Superior temporal gyrus (tissue), 1 donor: ENCODE measurements at regions not wholly inside any gene's neighbourhood (a gene's known extent, or its start where the extent isn't known, plus 50 kb on each side); places are given as distances from the start of the nearest gene placed in this dataset.
"Not testable (repeated sequence)": the region's sequence is repeated elsewhere in the genome, so short reads cannot be mapped to it uniquely, and the experiment has no call there.

Experiments
- DNase-seq: peaks from one replicate; pipeline ENCODE4 v3.0.0-alpha.2; 2016; ENCODE audit errors: extremely low spot score

DNA sequence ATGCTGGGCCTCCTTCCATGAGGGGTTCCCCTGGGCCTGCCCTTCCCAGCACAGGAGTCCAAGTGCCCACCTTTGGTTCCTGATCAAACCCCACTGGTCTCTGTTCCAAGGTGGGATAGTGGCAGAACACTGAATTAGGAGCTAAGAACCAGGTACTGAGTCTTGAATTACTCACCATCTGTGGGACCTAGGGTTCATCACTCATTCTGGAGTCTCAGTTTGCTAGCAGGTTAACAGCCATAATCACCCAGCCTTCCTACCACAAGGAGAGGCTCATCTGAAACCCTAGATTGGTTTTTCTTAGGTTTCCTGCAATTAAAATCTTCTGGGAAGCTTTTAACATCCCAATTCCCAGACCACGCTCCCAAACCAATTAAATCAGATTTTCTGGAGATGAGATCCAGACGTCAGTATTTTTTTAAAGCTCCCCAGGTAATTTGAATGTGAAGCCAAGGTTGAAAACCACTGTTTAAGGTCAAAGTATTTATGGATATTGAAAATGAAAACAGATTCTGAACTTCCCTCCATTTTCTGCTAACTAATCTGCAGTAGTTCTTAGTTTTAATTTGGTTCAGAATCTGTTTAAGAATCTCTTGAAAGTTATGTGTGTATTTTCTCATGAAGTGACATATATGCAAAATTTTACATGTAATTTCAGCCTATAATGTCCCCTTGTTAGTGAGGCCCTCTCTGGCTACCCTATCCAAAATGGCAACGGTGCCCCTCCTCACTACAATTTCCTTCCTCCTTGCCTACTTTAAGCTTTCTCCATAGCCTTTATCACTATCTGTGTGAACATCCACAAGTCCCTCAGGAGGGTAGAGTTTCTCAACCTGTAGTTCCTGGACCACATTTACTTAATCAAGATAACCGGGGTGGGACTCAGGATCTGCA is 166.5 kb upstream of the CXCR4 start:
- no peak for DNase-seq

DNA sequence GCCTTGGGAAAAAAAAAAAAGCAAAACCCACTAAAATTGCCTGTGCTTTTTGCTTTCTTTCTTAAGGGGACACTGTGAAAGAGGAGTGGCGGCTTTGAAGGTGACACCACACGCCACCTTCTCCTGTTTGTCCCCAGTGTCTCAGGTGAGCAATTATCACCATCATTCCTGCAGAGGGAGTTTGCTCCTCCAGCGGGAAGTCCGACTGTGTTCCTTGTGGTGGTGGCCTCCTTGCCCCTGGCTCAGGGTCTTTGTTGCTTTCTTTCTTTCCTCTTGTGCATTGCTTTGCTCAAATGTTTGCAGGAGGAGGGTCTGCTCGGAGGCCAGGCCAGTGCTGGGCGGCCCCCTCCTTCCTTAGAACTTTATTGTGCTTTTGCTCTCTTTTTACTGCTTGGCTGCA is 164.3 kb upstream of the CXCR4 start:
- DNase-seq, result no peak

DNA sequence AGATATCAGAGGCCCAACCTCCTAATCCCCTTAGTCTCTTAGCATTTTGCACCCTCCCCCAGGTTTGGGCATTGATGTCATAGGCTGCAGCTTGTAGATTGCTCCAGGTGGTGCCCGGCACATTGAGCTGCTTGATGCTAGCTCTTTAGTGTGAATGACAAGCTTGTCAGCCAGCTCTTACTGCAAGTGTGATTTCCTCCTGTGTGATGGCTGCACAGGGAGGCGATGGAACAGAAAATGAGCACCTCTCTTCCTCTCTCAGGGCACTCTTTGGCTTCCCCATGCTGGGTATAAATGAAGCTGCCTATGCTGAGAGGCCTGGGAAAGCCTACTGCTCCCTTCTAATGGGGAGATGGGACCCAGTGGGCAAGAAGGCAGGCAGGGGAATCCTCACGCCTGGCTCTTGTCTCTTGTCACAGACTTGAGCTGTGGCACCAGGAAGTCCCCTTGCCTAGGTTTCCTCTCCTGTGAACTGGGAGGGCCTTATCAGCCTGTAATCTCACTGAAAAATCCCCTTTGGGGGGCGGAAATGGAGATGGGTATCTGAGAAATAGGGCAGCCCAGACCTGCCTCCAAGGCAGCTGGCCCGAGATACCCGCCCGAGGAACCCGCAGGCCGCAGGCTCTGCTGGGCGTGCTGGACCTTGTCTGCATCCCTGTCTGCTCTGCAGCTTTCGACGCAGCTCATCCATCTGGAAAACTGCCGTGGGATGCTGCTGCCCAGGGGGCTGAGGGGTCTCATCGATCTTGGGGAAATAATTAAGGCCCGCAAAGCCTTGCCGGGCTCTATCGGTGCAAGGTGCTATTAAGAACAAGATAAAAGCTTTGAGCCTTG is 163.5 kb upstream of the CXCR4 start:
- no peak for DNase-seq

DNA sequence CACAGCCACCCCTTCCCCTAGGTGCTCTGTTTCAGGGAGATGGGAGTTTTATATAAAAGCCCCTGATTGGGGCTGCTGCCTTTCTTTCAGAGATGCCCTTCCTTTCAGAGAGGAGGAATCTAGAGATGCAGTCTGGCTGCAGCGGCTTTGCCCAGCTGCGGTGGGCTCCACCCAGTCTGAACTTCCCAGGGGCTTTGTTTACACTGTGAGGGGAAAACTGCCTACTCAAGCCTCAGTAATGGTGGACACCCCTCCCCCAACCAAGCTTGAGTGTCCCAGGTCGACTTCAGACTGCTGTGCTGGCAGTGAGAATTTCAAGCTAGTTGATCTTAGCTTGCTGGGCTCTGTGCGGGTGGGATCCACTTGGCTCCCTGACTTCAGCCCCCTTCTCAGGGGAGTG is 148.4 kb upstream of the CXCR4 start:
- DNase-seq, result not testable (repeated sequence)

DNA sequence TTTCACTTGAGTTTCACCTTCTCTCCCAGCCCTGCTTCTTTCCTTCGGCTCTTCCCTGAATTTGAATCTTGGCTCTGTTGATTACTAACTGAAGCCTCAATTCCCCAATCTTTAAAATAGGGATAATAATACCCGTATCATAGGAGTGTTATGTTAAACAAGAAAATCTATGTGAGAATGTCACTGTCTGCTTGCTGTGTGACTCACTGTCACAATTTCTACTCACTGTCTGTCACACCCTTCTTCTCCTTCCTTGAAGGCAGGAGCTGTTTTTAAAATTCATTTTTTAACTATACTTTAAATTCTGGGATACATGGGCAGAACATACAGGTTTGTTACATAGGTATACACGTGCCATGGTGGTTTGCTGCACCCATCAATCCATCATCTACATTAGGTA is 141.6 kb upstream of the CXCR4 start:
- no peak for DNase-seq

DNA sequence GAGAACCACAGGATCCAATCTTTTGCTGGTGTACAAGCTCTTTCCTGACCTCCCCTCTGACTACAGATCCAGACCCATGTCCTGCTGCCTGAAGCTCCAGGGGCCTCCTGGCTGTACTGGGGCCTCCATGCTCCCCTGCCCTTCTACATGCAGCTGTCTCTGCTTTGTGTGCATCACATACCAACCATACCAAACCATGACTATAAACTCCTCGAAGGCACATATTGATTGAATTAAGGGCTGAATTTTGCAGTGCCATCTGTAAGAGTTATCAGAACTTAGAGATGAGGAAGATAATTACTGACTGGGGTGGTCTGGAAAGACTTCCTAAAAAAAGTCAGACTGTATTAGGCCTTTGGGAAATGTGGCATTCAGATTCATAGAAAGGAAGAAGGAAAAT is 139.9 kb upstream of the CXCR4 start:
- DNase-seq, result no peak

DNA sequence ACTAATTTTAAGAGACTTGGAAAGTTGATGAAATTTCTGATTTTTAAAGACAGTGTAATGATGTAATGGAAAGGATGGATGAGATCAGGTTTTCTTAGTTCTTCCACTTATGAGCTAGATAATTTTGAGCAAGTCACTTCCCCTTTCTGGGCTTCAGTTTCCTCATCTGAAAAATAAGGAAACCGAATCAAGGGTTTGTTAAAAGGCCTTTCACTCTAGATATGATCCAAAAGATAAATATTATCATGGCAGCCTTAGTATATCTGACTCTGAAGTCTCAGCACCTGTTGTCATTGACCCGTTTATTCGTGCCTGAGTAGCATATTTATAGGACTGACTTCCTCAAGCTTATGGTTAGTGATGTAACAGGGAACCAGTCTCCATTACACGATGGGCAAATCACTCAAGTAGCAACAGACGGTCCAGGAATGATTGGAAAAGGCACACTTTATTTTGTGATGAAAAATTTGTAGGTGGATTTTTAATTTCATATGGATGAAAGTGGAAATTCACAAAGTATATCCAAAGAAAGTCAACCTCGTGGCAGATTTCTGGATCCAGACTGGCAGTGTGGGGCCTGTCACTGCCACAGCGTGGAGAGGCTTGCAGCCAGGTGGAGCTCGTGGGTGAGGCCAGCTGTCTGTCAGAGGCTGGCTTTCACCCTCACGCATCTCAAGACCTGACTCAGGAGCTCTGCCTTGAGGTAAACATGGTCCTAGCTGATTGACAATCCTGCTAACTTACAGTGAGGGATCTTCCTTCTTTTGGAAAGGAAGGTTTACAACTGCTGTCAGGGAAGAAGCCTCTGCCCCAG is 137.9 kb upstream of the CXCR4 start:
- no peak for DNase-seq

DNA sequence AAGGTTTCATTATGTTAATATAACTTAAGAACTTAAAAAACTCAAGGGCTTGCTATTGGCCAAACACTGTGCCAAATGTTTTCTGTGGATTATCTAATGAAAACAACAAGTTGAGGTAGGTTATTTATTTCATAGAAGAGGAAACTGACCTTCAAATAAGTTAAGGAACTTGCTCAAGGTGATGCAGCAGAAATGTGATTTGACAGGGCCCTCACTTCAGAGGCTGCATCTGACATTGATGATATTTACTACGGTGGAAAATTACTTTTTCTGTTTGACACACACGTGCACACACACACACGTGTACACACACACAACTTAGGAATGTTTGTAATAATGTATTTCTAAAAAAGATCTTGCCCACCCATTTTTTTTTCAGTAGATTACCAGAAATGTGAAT is 137.2 kb upstream of the CXCR4 start:
- DNase-seq, result no peak

DNA sequence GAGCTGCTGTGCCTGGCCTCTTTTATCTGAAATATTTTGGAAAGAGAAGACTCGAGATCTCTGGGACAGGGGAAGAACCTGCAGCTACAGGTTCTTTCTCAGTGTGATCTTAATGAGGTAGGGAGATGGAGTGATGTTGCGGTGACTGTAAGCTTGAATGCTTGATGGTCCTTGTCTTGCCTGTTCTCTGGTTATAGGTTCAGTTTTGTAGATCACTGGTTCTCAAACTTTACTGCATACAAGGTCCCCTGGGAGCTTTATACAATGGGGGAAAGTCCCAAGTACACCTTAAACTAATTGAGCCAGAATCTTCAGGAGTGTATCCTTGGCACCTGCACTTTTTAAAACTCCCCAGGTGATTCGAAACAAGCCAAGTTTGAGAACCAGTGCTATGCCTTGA is 136.7 kb upstream of the CXCR4 start:
- no peak for DNase-seq

DNA sequence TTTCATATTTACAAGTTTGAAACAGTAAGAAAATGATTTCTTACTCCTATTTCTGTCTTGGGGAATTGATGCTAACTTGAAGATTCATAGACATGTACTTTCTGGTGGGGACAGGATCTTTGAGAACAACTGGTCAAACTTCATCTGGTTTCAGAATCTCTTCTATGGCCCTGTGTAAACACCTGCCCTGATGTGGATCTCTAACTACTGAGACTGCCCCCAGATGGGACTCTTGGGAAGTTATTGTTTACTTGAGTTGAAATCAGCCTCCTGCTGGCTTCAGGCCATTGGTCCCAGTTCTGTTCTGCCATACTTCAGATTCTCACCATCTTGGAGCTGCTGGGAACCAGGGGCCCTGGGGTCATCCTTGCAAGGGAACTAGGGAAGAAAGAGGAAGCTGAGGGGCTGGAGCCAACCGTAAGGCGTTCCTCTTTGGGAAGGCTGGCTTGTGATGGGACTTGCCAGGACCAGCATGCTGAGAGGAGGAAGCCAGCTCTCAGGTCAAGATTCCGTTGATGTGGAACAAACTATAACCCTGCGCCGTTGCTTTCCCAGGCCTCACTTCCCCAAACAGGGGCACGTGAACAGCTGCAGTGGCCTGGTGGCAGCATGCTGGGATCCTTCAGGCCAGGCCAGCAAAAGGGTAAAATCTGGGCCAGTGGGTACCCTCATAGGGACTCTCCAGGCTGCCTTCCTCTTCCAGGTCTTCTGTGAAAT is 135.5 kb upstream of the CXCR4 start:
- DNase-seq, result no peak

DNA sequence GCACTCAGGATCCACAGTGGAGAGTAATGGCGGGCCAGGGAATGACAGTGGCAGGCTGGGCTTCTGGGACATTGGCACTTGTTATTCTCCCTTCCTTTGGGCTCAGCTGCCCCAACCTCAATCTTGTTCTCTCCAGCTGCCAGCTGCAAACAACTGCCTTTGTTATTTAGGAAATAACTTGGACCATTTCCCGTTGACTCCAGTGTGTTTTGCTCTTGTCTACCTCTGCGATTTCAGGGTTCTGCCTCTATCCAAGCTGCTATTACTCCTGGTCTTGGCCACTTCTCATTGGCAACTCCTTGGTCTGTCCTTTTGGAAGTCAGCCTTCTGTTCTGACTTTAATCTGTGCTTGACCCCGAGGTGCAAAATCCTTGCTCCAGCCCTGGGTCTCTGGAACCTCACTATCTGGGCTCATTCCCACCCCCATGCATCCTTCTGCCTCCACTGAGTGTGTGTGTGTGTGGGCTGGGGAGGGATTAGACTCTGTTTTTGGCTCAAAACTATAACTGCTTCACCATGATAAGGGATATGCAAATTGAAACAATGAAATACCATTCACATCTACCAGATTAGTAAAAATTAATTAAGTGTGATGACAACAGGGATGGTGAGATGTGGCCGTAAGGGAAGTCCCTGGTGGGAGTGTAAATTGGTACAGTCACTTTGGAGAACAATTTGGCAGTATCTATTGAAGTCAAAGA is 134.1 kb upstream of the CXCR4 start:
- DNase-seq, result no peak

DNA sequence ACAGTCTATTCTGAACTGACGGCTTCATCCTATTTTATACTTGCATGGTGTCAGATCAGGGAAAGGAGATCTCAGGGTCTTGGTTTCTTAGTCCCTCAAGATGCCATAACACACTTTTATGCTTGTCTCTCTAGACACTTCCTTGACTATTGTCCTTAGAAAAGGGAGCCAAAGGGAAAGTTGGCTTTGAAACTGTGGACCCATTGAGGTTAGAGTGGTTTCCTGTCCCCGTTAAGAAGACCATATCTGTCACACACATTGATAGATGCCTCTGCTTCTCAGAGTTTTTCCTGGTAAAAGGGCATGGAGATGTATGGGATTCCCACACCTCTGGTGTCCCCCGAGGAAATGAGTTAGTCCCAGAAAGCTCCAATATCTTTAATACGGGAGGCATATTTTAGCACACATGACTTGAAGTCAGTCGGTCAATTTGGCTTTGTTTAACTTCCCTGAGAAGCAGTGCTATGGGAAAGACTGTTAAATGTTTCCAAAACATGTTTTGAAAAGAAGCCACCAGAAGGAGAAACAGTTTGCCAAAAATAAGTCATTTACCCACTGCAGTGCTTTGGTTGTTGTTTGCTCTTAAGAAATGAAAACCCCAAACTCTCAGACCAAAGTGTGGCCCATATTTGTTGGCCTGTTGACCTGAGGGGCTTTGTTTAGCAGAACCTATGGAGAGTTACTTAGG is 133.4 kb upstream of the CXCR4 start:
- DNase-seq, result no peak

DNA sequence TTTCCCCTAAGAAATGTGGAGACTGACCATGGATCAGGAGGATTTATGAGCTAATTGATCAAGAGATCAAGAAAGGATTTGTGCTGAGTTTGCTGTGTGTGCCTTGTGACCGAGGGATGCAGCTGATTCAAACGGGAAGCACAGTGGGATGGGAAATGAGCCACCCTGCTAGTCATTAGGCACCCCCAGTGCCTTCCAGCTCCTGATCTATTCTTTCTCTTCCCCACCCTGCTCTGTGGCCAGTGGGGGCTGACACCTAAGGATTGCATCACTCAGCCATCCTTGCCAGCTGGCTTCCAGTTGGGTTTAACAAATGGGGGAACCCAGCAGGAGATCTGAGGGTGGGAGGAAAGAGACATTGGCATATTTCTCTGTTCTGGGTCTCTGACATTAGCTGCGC is 132.2 kb upstream of the CXCR4 start:
- no peak for DNase-seq

DNA sequence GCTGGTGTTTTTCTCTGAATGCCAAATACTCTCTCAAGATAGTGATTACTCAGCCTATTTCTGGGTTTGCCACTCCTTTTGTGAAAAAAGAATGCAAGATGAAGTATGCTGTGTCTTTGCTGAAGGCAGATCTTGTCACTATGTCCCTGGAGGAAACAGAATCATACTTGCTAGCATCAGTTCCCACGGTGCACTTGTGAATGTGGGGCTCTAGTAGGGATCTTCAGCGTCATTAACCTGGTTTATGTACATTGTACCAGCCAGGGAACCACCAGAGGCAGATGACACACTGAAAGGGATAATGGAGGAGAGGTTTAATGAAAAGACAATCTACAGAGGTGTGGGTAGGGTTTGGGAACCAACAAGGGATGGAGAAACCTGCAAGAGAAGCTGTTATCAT is 131.0 kb upstream of the CXCR4 start:
- DNase-seq, result peak; percentile 33

DNA sequence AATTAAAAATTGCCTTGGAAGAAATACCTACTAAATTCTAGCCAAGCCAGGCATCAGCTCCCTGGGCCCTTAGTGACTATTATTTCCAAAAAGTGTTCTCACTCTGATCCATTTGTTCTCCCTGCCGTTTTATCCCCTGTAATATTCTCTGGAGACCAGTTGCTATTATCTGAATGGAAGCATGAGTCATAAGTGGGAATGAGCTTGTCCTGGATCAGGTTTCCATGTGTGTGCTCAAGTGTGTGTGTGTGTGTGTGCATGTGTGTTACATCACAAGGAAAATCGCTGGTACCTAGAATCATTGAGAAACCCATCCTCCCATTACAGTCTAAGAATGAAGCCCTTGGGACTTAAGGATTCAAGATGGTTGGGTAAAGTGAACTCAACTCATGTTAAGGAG is 130.3 kb upstream of the CXCR4 start:
- no peak for DNase-seq

DNA sequence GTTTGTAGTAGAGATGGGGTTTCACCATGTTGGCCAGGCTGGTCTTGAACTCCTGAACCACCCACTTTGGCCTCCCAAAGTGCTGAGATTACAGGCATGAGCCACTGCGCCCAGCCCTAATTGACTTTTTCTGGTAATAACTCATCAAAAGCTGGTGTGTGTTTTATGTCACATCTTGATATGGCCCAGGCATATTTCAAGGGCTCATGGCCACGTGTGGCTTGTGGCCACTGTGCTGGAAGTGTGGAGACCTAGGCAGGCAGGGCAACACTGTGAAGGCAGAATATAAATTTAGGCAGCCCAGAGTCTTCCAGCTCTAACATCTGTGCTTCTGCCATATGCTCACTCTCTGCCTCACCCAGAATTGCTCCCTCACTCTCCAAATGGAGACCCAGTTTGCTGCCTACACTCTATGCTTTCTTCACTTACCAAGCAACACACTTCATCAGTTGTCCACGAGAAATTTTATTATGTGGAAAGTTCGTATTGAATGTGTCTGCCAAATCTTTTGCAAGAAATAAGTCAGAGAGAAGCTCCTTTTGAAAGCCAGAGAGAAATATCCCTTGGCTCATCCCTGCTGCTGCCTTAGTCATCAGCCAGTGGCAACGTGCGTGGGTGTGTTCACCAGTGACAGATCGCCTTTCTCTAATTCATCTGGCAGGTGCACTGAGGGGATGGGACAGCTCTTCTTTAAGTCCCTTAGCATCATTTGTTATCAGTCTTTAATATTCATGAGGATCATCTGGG is 129.4 kb upstream of the CXCR4 start:
- peak; percentile 64 for DNase-seq

DNA sequence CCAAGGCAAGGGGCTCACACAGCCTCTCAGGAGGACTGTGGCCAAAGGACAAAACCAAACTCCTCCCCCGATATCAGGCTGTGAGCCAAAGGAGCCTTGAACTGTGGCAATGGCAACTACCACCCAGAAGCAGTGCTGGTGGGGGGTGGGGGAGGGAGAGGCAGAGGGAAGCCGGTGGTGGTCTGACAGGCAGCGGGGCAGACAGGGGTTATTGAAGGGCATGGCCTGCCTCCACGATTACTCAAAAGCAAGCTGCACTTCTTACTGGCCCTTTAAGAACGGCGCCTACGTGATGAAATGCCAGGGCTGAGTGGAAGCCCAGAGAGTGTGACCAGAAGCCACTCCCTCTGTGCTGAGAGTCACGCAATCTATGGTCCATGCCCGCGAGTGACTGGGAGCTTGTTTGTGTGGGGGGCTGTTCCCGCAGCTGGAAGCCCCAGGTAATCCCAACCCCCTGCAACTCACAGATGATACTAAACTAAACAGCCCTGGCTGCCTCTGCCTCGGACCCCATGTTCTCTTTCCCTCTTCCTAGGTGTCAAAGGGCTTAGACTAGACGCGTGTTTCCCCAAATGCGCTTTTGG is 128.2 kb upstream of the CXCR4 start:
- DNase-seq, result no peak

DNA sequence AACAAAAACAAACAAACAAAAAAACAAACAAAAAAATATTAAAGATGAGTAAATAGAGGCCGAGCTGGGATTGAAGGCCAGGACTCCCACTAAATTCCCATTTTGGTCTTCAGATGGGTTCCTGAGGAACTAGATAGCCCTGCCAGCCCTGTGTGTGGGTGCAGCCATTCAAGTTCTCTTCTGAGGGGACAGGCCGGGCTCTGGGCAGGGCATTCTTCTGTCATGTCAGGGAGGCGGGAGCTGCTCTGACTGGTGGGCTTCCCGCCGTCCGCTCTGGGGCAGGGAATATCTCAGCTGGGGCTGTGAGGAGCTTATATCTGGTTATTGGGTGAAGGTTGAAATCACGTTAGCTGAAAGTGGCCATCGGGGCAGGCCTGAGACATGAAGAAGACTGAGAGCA is 127.3 kb upstream of the CXCR4 start:
- no peak for DNase-seq

DNA sequence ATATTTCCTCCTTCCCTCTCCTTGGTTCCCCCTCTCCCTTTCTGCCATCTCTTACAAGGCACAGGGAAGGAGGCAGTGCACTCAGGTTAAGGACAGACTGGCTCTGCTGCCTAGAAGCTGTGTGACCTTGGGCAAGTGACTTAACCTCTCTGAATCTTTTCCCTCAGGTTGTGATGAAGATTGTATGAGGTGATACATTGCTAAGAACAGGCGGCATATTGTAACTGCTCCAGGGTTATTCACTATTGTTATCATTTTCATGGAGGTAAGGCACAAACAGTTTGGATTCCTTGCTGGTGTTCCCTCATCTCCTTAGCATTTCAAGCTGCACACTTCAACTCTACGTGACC is 126.6 kb upstream of the CXCR4 start:
- no peak for DNase-seq
